Fibroblast of peridontal ligament (primary cell): ENCODE measurements at regions not wholly inside any gene's neighbourhood (a gene's known extent, or its start where the extent isn't known, plus 50 kb on each side); places are given as distances from the start of the nearest gene placed in this dataset.

ENCODE experiments used
- DNase-seq: peaks from one replicate; pipeline ENCODE4 v3.0.0-alpha.2; 2010; ENCODE audit errors: extremely low read depth

GRCh38 chr5:89733772-89734171 lies 675.8 kb downstream of the CETN3 start:
- DNase-seq: no peak

- no peak for DNase-seq
These were observed 679.8 kb downstream of the CETN3 start for GRCh38 chr5:89729623-89730301.

- peak; percentile 89 for DNase-seq
These were observed 680.8 kb downstream of the CETN3 start for GRCh38 chr5:89728750-89729149.

- DNase-seq: no peak
These were observed 681.4 kb downstream of the CETN3 start for GRCh38 chr5:89728134-89728533.

GRCh38 chr5:89724379-89725095 lies 685.0 kb downstream of the CETN3 start:
- DNase-seq: no peak

GRCh38 chr5:89723907-89724306 lies 685.6 kb downstream of the CETN3 start:
- peak; percentile 20 for DNase-seq

- no peak for DNase-seq
These were observed 687.0 kb downstream of the CETN3 start for GRCh38 chr5:89722538-89722937.

GRCh38 chr5:89721931-89722330 lies 687.6 kb downstream of the CETN3 start:
- DNase-seq: no peak

GRCh38 chr5:89721353-89721752 lies 688.2 kb downstream of the CETN3 start:
- no peak for DNase-seq

GRCh38 chr5:89712134-89712700 lies 697.3 kb downstream of the CETN3 start:
- DNase-seq: no peak

GRCh38 chr5:89711526-89711925 lies 698.0 kb downstream of the CETN3 start:
- DNase-seq: no peak

GRCh38 chr5:89710006-89710405 lies 699.5 kb downstream of the CETN3 start:
- no peak for DNase-seq

GRCh38 chr5:89707891-89708290 lies 701.7 kb downstream of the CETN3 start:
- no peak for DNase-seq

GRCh38 chr5:89706731-89707130 lies 702.8 kb downstream of the CETN3 start:
- no peak for DNase-seq

GRCh38 chr5:89703817-89704216 lies 705.7 kb downstream of the CETN3 start:
- DNase-seq: no peak

- no peak for DNase-seq
These were observed 711.5 kb downstream of the CETN3 start for GRCh38 chr5:89698028-89698427.

GRCh38 chr5:89697581-89697980 lies 712.0 kb downstream of the CETN3 start:
- no peak for DNase-seq

GRCh38 chr5:89695371-89695770 lies 714.2 kb downstream of the CETN3 start:
- DNase-seq: no peak

GRCh38 chr5:89694026-89694550 lies 715.5 kb downstream of the CETN3 start:
- peak; percentile 23 for DNase-seq

- no peak for DNase-seq
These were observed 719.2 kb downstream of the CETN3 start for GRCh38 chr5:89690331-89690730.

- DNase-seq: no peak
These were observed 723.3 kb downstream of the CETN3 start for GRCh38 chr5:89686081-89686765.

- no peak for DNase-seq
These were observed 732.9 kb downstream of the CETN3 start for GRCh38 chr5:89676634-89677033.
